OCI-LY1 (cell line): ENCODE measurements at regions not wholly inside any gene's neighbourhood (a gene's known extent, or its start where the extent isn't known, plus 50 kb on each side); places are given as distances from the start of the nearest gene placed in this dataset.

Experiments used
- EZH2 ChIP-seq: fragments of 200-600 bp; sonication (generic), shearing (Covaris generic); IDR thresholded peaks from 2 replicates; pipeline ENCODE4 v1.8.0; 2017; ENCODE audit warnings: borderline replicate concordance, mixed run types, mild to moderate bottlenecking, antibody characterized with exemption, low read length, moderate library complexity, mixed read lengths
- TF ChIP-seq, protein P1 (sequence below): fragments of 200-600 bp; sonication (generic), shearing (Covaris generic); IDR thresholded peaks from 2 replicates; pipeline ENCODE4 v1.5.1; 2017; ENCODE audit warnings: mild to moderate bottlenecking, antibody characterized with exemption, low read length, moderate library complexity, mixed read lengths

DNA sequence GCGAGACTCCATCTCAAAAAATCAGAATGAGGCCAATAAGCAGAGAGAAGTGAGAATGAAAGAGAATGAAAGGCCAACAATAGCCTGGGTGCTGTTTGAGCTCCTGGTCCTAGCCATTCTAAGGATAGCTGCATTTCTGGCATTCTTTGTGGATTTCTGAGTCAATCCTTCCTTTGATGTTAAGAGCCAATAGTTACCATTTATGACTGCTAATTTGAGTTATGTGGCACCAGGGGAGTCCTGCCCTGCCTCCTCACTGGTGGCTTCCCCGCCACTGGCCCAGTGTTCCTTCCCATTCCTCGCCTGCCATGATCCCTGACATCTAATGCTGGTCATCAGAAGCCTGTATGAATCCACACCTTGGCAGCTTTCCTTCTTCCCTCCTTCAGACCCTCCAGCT lies 991.2 kb downstream of the UQCRFS1 start:
- TF ChIP-seq EZH2 = no peak
- TF ChIP-seq, protein P1, sequence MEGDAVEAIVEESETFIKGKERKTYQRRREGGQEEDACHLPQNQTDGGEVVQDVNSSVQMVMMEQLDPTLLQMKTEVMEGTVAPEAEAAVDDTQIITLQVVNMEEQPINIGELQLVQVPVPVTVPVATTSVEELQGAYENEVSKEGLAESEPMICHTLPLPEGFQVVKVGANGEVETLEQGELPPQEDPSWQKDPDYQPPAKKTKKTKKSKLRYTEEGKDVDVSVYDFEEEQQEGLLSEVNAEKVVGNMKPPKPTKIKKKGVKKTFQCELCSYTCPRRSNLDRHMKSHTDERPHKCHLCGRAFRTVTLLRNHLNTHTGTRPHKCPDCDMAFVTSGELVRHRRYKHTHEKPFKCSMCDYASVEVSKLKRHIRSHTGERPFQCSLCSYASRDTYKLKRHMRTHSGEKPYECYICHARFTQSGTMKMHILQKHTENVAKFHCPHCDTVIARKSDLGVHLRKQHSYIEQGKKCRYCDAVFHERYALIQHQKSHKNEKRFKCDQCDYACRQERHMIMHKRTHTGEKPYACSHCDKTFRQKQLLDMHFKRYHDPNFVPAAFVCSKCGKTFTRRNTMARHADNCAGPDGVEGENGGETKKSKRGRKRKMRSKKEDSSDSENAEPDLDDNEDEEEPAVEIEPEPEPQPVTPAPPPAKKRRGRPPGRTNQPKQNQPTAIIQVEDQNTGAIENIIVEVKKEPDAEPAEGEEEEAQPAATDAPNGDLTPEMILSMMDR = no peak
